HG02798 (cell line): ENCODE measurements at regions not wholly inside any gene's neighbourhood (a gene's known extent, or its start where the extent isn't known, plus 50 kb on each side); places are given as distances from the start of the nearest gene placed in this dataset.

Experiments used
- ATAC-seq: cut with Tn5 transposase; IDR thresholded peaks from one replicate; pipeline ENCODE4 v1.9.1; 2021; ENCODE audit warnings: mild to moderate bottlenecking; ENCODE audit not compliant: unreplicated experiment, poor library complexity

GRCh38 chr4:32031026-32031425 is 1310.9 kb downstream of the PCDH7 start:
- no peak for ATAC-seq

DNA sequence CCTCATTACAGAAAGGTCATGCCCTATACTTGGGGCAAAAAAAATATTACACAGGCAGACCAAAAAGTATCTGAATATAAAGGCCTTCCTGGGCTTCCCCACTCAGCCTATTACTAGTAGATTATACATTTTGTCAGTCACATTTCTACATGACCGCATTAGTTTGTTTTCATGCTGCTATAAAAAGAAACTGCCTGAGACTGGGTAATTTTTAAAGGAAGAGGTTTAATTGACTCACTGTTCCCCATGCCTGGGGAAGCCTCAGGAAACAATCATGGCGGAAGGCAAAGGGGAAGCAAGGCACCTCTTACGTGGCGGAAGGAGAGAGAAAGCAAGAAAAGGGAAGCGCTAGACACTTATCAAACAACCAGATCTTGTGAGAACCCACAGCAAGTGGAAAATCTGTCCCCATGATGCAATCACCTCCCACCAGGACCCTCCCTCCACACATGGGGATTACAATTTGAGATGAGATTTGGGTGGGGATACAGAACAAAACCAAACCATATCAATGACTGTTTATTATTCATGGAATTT is 1312.0 kb downstream of the PCDH7 start:
- no peak for ATAC-seq

DNA sequence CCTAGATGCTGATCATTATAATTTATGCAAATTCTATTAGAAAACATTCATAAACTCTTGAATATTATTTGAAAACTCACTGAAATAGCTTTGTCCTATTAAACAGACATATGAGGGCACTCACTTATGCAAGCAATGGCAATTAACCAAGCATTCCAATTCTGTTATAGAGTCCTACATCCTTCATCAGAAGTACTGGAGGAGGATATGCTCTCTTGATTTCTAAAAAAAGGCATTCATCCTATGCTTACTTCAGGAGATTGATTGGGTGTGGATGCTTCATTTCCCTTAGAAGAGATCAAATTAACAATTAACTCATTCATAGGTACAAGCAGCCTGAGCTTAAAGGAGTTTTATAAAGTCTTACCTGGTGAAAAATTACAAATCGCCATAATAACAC is 1317.2 kb downstream of the PCDH7 start:
- ATAC-seq = no peak

GRCh38 chr4:32042486-32043247 is 1322.5 kb downstream of the PCDH7 start:
- no peak for ATAC-seq

DNA sequence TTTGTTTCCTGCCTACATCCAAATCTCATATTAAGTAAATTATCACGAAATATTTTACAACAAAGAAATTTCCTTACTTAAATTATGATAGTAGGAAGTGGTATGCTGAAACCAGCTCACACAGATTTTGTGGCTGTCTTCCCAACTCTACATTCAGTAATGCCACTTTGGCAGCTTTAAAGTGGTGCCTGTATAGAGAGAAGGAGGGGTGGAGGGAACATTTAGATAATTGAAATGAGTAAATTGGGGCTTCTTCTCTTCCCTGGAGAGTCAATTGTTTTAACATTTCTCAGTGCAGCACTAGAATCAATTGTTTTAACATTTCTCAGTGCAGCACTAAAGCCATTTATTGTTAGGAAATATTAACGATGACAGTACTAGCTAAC is 1323.1 kb downstream of the PCDH7 start:
- ATAC-seq = no peak

DNA sequence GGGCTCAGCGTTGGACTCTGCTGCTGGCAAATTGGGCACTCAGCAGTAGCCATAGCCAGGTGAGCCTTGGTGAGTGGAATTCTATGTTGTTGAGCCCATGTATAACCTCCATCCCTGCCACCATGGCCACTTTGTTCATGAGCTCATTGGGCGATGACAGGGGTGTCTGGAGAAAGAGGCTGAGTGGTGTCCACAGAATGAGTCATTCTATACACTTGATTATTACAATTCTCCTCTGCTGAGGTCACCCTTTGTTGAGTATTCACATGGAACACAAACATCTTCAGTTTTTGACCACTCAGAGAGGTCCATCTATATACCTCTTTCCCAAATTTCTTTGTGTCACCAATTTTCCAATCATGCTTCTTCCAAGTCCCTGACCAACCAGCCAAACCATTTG is 1341.7 kb downstream of the PCDH7 start:
- ATAC-seq = no peak

DNA sequence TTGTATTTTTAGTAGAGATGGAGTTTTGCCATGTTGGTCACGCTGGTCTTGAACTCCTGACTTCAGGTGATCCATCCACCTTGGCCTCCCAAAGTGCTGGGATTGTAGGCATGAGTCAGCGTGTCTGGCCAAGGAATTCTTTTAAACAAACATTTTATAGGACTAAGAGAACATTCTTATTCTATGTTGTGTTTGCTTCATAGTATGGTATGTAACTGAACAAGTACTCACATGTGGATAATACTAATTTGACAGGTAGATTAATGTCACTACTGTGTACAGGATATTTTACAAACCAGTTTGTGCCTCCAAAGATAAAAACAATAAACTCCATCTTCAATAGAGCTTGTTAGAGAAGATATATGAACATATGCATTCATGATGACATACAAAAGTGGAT is 1353.4 kb downstream of the PCDH7 start:
- ATAC-seq = no peak

DNA sequence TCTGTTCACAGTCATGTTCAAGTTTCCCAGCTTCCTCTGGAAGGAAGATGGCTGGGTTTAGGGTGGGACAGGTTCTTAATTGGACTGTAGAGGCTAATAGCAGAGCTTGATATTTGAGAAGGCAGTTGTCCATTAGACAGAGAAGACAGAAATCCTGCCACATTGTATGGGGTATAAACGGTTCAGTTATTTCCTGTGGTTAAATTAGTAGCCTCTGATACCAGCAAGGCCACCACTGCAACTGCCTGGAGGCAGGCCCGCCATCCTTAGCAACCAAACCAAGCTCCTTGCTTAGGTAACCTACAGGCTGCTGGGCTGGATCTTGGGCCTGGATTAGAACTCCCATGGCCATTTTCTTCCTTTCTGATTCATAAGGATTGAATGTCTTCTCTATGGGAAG is 1367.0 kb downstream of the PCDH7 start:
- ATAC-seq = no peak

- no peak for ATAC-seq
Observed at GRCh38 chr4:32094987-32095386, 1374.8 kb downstream of the PCDH7 start.

DNA sequence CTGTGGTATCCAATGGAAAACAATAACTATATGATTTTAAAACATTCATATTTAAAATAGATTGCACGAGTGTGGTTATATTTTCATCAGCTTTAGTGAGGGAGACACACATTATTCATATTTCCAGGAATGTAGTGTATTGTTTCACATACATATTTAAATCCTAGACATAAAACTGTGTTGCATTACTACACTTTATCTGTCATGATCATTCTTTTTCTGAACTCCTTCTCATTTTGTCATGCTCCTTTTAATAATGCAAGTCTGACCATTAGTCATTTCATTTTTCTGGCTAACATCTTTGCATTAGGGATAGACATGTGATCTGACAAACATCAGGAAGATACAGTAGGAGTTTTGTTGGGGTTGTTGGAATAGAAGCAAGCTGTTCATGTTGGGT is 1382.7 kb downstream of the PCDH7 start:
- ATAC-seq = no peak

DNA sequence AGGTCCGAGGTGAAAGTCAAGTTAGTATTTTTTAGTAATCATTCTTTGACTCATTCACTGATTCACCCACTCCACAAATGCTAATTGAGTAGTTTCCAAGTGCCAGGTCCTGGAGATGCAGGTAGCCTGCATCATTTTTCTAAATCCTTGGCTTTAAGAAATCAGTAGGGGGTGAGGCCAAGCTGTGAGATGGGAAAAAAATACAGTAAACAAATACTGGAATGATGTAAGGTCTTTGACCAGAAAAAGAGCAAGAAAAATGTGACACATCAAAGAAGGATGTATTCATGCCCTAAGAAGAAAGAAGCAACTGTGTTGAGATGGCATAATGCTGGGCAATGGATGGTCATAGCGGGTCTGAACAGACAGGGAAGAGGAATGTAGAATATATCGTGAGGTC is 1386.6 kb downstream of the PCDH7 start:
- ATAC-seq = no peak

- no peak for ATAC-seq
Observed at GRCh38 chr4:32112891-32113290, 1392.7 kb downstream of the PCDH7 start.

- no peak for ATAC-seq
Observed at GRCh38 chr4:32117693-32118092, 1397.5 kb downstream of the PCDH7 start.

DNA sequence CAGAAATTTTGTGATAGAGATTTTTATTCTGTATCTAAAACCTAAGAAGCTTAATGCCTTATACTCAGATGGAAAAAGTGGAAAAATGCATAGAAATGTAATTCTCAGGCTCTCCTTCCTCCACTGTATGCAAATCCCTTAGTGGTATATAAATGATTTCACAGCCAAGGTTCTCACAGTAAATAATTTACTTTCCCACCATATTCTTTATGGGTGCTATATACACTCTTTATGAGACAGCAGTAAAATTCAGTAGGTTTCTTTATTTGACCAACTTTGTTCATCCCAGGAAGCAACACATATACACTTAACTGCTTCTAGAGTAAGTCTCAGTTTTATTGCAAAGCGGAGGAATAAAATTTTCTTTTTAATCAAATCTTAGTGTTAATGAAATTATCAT is 1399.7 kb downstream of the PCDH7 start:
- ATAC-seq = no peak

DNA sequence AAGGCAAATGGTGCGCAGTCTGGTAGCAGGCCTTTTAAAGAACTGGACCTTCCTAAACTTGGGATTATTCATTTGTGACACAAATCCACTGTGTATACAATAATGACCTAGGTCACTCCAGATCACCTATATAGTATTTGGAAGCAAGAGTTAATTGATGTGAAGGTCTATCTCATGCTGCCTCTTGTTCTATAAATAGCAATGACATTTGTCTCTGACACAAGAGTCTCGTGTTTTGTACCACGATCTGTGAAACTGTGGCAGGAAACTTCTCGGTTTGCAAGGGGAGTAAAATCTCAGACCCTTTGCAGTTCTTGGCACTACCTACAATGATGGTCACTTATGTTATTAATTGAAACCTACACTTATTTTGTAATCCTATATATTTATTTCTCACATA is 1408.4 kb downstream of the PCDH7 start:
- no peak for ATAC-seq

GRCh38 chr4:32129967-32130366 is 1409.8 kb downstream of the PCDH7 start:
- ATAC-seq = no peak

- ATAC-seq = no peak
Observed at GRCh38 chr4:32133141-32133540, 1413.0 kb downstream of the PCDH7 start.

- no peak for ATAC-seq
Observed at GRCh38 chr4:32133734-32134133, 1413.6 kb downstream of the PCDH7 start.

DNA sequence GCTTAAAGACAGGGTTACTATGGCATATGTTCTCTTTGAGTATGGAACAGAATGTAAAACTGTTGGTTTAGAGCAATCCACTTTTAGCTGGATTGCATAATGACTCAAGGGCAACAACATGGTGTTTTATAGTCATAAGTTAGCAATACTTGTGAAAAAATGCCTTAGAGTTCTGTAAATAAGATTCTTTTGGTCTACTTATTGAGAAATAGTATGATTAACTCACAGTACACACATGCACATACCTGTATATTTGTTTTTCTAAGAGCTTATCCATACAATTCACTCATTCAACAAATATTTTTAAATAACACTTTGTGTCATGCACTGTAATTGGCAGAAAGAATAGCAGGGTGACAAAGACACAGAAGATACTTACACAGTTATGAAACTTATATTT is 1415.5 kb downstream of the PCDH7 start:
- ATAC-seq = no peak

DNA sequence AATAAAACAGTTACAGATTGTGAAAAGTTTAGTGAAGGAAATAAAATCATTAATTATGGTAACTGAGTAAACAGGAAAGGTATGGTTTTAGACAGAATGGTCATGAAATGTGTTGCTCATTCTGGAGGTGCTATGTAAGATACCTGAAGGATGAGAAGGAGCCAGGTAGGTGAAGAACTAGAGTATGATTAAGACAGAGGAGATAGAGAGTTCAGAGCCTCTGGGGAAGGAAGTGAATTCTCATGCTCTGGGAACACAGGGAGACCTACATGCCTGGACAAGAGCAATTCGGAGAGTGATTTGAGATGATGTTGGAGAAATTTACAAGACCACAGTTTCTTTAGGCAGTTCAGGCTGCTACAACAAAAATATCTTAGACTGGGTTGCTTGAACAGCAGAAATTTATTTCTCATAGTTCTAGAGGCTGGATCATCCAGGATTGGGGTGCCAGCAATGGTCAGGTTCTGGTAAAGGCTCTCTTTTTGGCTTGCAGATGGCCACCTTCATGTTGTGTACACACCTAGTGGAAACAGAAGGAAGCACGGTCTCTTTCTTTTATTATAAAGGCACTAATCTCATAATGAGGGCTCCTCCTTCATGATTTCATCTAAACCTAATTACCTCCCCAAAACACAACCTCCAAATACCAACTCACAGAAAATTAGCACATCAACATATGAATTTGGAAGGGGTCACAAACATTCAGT is 1416.1 kb downstream of the PCDH7 start:
- no peak for ATAC-seq

DNA sequence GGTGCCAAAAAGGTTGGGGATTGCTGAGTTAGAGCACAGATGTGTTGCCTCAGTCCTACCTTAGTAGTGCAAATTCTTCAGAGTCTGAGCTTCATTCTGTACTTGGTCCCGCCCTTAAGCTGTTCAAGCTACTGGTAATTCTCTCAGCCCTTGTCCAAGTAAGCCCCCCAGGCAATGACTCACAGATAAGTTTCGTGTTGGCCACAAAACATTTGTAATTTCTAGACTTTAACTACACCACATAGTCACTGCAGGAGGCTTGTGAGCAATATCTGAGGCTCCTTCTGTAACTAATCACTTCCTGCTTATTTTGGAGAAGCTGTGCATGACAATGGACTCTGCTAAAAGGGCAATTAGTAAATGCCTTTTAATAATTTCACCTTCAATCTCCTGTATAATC is 1420.5 kb downstream of the PCDH7 start:
- ATAC-seq = no peak

GRCh38 chr4:32142075-32142474 is 1421.9 kb downstream of the PCDH7 start:
- no peak for ATAC-seq
